ENCODE measurements at regions not wholly inside any gene's neighbourhood (a gene's known extent, or its start where the extent isn't known, plus 50 kb on each side); places are given as distances from the start of the nearest gene placed in this dataset.

DNA sequence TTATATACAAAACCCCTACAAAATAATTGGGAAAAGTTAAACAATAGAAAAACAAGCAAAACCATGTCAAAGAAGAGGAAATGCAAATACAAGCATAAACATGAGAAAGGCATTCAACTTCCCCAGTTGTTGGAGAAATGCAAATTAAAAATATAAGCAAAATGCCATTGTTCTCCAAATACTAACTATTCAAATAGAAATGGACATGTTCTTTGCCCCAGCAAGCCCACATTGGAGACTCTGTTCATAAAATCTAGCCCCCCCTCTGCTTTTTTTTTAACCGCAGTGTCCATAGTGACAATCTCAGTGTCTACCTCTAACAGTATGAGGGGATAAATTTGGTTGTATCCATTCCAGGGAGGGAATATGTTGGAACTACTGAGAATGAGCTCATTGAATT is 59.7 kb upstream of the LCTL start:
- H3K4me1 ChIP-seq (ENCODE audit: low read depth, poor library complexity, severe bottlenecking): no peaks in the 10 kb centered on the region
- no peaks in the 10 kb centered on the region for H3K79me2 ChIP-seq (ENCODE audit: insufficient read depth, low read depth)
- TF ChIP-seq, protein P1, sequence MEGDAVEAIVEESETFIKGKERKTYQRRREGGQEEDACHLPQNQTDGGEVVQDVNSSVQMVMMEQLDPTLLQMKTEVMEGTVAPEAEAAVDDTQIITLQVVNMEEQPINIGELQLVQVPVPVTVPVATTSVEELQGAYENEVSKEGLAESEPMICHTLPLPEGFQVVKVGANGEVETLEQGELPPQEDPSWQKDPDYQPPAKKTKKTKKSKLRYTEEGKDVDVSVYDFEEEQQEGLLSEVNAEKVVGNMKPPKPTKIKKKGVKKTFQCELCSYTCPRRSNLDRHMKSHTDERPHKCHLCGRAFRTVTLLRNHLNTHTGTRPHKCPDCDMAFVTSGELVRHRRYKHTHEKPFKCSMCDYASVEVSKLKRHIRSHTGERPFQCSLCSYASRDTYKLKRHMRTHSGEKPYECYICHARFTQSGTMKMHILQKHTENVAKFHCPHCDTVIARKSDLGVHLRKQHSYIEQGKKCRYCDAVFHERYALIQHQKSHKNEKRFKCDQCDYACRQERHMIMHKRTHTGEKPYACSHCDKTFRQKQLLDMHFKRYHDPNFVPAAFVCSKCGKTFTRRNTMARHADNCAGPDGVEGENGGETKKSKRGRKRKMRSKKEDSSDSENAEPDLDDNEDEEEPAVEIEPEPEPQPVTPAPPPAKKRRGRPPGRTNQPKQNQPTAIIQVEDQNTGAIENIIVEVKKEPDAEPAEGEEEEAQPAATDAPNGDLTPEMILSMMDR (conservative IDR thresholded peaks at IDR 0.05; ENCODE audit: low read depth, low read length): no peak
- H3K4me2 ChIP-seq: no peak overlapping the region
- no peaks in the 10 kb centered on the region for H4K20me1 ChIP-seq (ENCODE audit: insufficient read depth)
- H3K4me3 ChIP-seq (IDR thresholded peaks at IDR 0.05; ENCODE audit: insufficient read depth, low read depth, low read length): no peak overlapping the region
- H3K27ac ChIP-seq: no peak overlapping the region
- no peaks in the 10 kb centered on the region for H3K27me3 ChIP-seq (ENCODE audit: insufficient read depth, low read depth)
- H3K36me3 ChIP-seq (ENCODE audit: insufficient read depth): no peaks in the 10 kb centered on the region
- no peak overlapping the region for H3K9ac ChIP-seq
- H2AFZ ChIP-seq (ENCODE audit: low read depth): no peak overlapping the region

DNA sequence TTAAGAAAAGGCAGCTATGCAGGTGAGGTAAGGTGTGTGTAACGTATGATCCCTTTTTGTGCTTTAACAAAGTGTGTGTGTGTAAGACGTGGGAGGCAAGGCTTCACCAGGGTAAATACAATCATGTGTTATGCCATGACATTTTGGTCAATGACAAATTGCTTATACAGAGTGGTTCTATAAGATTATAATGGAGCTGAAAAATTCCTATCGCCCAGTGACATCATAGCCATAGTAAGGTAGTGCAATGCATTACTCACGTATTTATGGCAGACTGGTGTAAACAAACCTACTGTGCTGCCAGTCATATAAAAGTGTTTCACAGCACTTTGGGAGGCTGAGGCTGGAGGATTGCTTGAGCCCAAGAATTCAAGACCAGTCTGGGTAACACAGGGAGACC is 60.2 kb upstream of the LCTL start:
- TF ChIP-seq, protein P1 (conservative IDR thresholded peaks at IDR 0.05; ENCODE audit: low read depth, low read length): no peak
- H3K36me3 ChIP-seq (ENCODE audit: insufficient read depth): no peaks in the 10 kb centered on the region
- no peaks in the 10 kb centered on the region for H3K27me3 ChIP-seq (ENCODE audit: insufficient read depth, low read depth)
- no peaks in the 10 kb centered on the region for H3K4me1 ChIP-seq (ENCODE audit: low read depth, poor library complexity, severe bottlenecking)
- no peaks in the 10 kb centered on the region for H3K79me2 ChIP-seq (ENCODE audit: insufficient read depth, low read depth)
- no peaks in the 10 kb centered on the region for H4K20me1 ChIP-seq (ENCODE audit: insufficient read depth)
- no peak overlapping the region for H2AFZ ChIP-seq (ENCODE audit: low read depth)
- H3K4me2 ChIP-seq: no peak overlapping the region
- H3K4me3 ChIP-seq (IDR thresholded peaks at IDR 0.05; ENCODE audit: insufficient read depth, low read depth, low read length): no peak overlapping the region
- H3K9ac ChIP-seq: no peak overlapping the region
- H3K27ac ChIP-seq: no peak overlapping the region

DNA sequence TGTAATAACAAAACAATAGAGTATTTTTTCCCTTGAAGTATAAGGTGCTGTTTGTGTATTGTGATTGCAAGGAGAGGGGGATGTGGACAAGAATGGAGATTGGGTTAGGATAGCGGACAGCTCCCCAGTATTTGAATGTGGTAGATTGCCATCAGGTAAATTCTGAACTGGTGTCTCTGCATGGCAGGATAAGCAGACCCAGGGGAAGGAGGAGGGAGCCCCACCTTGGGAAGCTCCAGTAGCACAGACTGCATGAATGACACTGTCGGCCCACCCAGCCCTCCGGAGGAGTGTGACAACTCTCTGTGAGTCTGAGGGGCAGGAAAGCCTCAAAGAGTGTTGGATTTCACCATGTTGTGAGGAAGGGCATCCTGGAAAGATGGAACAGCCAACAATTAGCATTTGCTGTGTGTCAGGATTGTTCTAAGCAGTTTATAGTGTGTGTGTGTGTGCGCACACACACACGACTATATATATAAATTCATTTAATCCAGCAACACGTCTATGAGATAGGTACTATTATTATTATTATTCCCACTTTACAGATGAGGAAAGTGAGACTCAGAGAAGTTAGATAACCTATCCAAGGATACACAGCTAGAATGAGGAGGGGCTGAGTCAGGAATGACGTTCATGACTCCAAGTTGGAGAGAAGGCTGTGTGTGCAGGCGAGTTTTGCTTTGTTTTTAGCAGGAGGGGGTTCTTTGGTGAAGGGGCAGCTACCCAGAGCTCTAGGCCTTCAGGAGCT is 63.4 kb upstream of the LCTL start:
- Histone ChIP-seq H2AFZ (ENCODE audit: low read depth) (no peak overlapping the region), H3K27ac (no peak overlapping the region)

DNA sequence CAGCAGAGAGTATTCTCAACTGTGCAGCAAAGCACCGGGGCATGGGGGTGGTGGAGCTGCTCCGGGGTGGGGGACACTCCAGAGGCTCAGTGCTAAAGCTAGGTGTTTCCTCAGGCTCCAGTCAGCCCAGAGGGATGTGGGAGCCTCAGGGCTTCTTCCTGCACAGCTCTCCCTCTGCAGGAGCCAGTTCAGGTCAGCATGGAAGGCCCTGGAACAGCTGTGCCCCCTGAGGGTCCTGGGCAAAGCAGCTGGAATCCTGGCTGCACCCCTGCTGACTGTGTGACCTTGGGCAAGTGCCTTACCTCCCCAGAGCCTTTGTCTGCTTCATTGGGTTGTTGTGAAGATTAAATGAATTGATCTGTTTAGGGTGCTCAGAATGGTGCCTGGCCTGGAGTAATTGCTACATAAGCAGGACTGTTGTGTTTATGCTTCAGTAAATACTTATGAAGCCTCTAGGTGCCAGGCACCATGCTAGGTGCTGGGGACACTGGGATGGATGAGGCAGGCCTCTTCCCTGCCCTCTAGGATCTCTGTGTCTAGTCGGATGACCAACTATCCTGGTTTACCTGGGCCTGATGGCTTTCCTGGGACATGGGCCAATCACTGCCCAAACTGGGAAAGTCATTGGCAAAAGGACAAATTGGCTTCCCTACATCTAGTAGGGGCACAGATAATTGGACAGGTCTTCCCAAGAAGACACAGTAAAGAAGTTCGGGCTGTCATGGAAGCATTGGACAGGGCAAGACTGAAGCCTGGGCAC is 64.2 kb upstream of the LCTL start:
- no peaks in the 10 kb centered on the region for H3K36me3 ChIP-seq (ENCODE audit: insufficient read depth)
- H3K79me2 ChIP-seq (ENCODE audit: insufficient read depth, low read depth): no peaks in the 10 kb centered on the region
- H3K27ac ChIP-seq: no peak overlapping the region
- H3K4me2 ChIP-seq: no peak overlapping the region
- TF ChIP-seq, protein P1 (conservative IDR thresholded peaks at IDR 0.05; ENCODE audit: low read depth, low read length): no peak
- no peak overlapping the region for H3K4me3 ChIP-seq (IDR thresholded peaks at IDR 0.05; ENCODE audit: insufficient read depth, low read depth, low read length)
- H4K20me1 ChIP-seq (ENCODE audit: insufficient read depth): no peaks in the 10 kb centered on the region
- H3K9ac ChIP-seq: no peak overlapping the region
- no peaks in the 10 kb centered on the region for H3K4me1 ChIP-seq (ENCODE audit: low read depth, poor library complexity, severe bottlenecking)
- H3K27me3 ChIP-seq (ENCODE audit: insufficient read depth, low read depth): no peaks in the 10 kb centered on the region
- H2AFZ ChIP-seq (ENCODE audit: low read depth): no peak overlapping the region

More for the DNA sequence above, 63.4 kb upstream of the LCTL start:
- Histone ChIP-seq H3K4me2 (no peak overlapping the region), H4K20me1 (ENCODE audit: insufficient read depth) (no peaks in the 10 kb centered on the region), H3K27me3 (ENCODE audit: insufficient read depth, low read depth) (no peaks in the 10 kb centered on the region), H3K4me3 (IDR thresholded peaks at IDR 0.05; ENCODE audit: insufficient read depth, low read depth, low read length) (no peak overlapping the region), H3K4me1 (ENCODE audit: low read depth, poor library complexity, severe bottlenecking) (no peaks in the 10 kb centered on the region), H3K79me2 (ENCODE audit: insufficient read depth, low read depth) (no peaks in the 10 kb centered on the region), H3K36me3 (ENCODE audit: insufficient read depth) (no peaks in the 10 kb centered on the region), H3K9ac (no peak overlapping the region)
- TF ChIP-seq, protein P1 (conservative IDR thresholded peaks at IDR 0.05; ENCODE audit: low read depth, low read length): no peak
